Astrocyte (in vitro differentiated cells and primary cell): ENCODE measurements at regions not wholly inside any gene's neighbourhood (a gene's known extent, or its start where the extent isn't known, plus 50 kb on each side); places are given as distances from the start of the nearest gene placed in this dataset.

Experiments used
- DNase-seq: peaks from one replicate; pipeline ENCODE4 v3.0.0-alpha.2; 2010; ENCODE audit warnings: low read depth
- FAIRE-seq: peaks from 2 replicates; lab custom pipeline; 2011; peaks lifted over from hg19 to GRCh38; lab: Jason Lieb, UNC
- H2AFZ ChIP-seq: 2 replicates; pipeline ENCODE4 v1.6.0; 2012; ENCODE audit warnings: low read depth, low read length, inconsistent platforms
- H3K27ac ChIP-seq: 2 replicates; pipeline ENCODE4 v1.5.1; 2011; ENCODE audit warnings: low read depth, low read length, inconsistent platforms
- H3K27me3 ChIP-seq: 2 replicates; pipeline ENCODE4 v1.6.0; 2011; ENCODE audit warnings: low read length, inconsistent platforms; ENCODE audit not compliant: insufficient read depth
- H3K36me3 ChIP-seq: 2 replicates; pipeline ENCODE4 v1.5.1; 2011; ENCODE audit warnings: low read length, inconsistent platforms; ENCODE audit not compliant: insufficient read depth
- H3K4me1 ChIP-seq: 2 replicates; pipeline ENCODE4 v1.5.1; 2011; ENCODE audit warnings: low read length, inconsistent platforms; ENCODE audit not compliant: insufficient read depth
- H3K4me2 ChIP-seq: 2 replicates; pipeline ENCODE4 v1.6.0; 2012; ENCODE audit warnings: low read length, inconsistent platforms
- H3K4me3 ChIP-seq: 2 replicates; pipeline ENCODE4 v1.5.1; 2011; ENCODE audit warnings: low read depth, mild to moderate bottlenecking, low read length, inconsistent platforms; ENCODE audit not compliant: insufficient read depth
- H3K79me2 ChIP-seq: 2 replicates; pipeline ENCODE4 v1.6.0; 2012; ENCODE audit warnings: mild to moderate bottlenecking, low read length, inconsistent platforms; ENCODE audit not compliant: insufficient read depth
- H3K9ac ChIP-seq: 2 replicates; pipeline ENCODE4 v1.6.0; 2012; ENCODE audit warnings: mild to moderate bottlenecking, low read length, inconsistent platforms
- H3K9me3 ChIP-seq: 2 replicates; pipeline ENCODE4 v1.5.1; 2012; ENCODE audit warnings: low read depth, mild to moderate bottlenecking, low read length, inconsistent platforms; ENCODE audit not compliant: insufficient read depth
- H4K20me1 ChIP-seq: 2 replicates; pipeline ENCODE4 v1.6.0; 2012; ENCODE audit warnings: low read length, inconsistent platforms; ENCODE audit not compliant: insufficient read depth
- H3K27ac Mint-ChIP-seq: one replicate; pipeline ENCODE4 v1.8.0; 2021; ENCODE audit warnings: mild to moderate bottlenecking, mixed read lengths; ENCODE audit not compliant: unreplicated experiment
- H3K27me3 Mint-ChIP-seq: one replicate; pipeline ENCODE4 v1.8.0; 2021; ENCODE audit warnings: low read depth, mixed read lengths; ENCODE audit not compliant: unreplicated experiment
- H3K36me3 Mint-ChIP-seq: one replicate; pipeline ENCODE4 v1.8.0; 2021; ENCODE audit warnings: low read depth, mixed read lengths; ENCODE audit not compliant: unreplicated experiment
- H3K4me1 Mint-ChIP-seq: one replicate; pipeline ENCODE4 v1.8.0; 2021; ENCODE audit warnings: low read depth, mixed read lengths; ENCODE audit not compliant: unreplicated experiment
- H3K4me3 Mint-ChIP-seq: one replicate; pipeline ENCODE4 v1.8.0; 2021; ENCODE audit warnings: mild to moderate bottlenecking, moderate library complexity, mixed read lengths; ENCODE audit not compliant: unreplicated experiment
- H3K9me3 Mint-ChIP-seq: one replicate; pipeline ENCODE4 v1.8.0; 2021; ENCODE audit warnings: mild to moderate bottlenecking, mixed read lengths; ENCODE audit not compliant: unreplicated experiment
- CTCF ChIP-seq: IDR thresholded peaks from 2 replicates; pipeline ENCODE4 v1.5.1; 2011; ENCODE audit warnings: low read depth, mild to moderate bottlenecking, inconsistent platforms, low read length, moderate library complexity; ENCODE audit not compliant: insufficient read depth
- EZH2 ChIP-seq: IDR thresholded peaks from 2 replicates; pipeline ENCODE4 v1.6.1; 2012; ENCODE audit warnings: mild to moderate bottlenecking, low read length, inconsistent platforms; ENCODE audit not compliant: insufficient read depth

GRCh38 chr7:63931057-63931600 lies 67.5 kb upstream of the ZNF722 start:
- Mint-ChIP-seq H3K36me3 (no peaks in the 10 kb centered on the region), H3K27ac (no peak overlapping the region), H3K4me1 (no peaks in the 10 kb centered on the region), H3K4me3 (no peak overlapping the region), H3K9me3 (peaks cover 8% of the 10 kb centered on the region), H3K27me3 (no peaks in the 10 kb centered on the region)
- H3K9ac ChIP-seq: no peak overlapping the region
- no peaks in the 10 kb centered on the region for H3K79me2 ChIP-seq
- H3K36me3 ChIP-seq: no peaks in the 10 kb centered on the region
- H4K20me1 ChIP-seq: no peaks in the 10 kb centered on the region
- H3K27ac ChIP-seq: no peak overlapping the region
- peaks cover 31% of the 10 kb centered on the region for H3K9me3 ChIP-seq
- no peak for TF ChIP-seq EZH2
- no peak for TF ChIP-seq CTCF
- no peak overlapping the region for H2AFZ ChIP-seq
- H3K4me2 ChIP-seq: no peak overlapping the region
- no peak overlapping the region for H3K4me3 ChIP-seq
- FAIRE-seq (no peak), DNase-seq (no peak)
- H3K4me1 ChIP-seq: no peaks in the 10 kb centered on the region
- H3K27me3 ChIP-seq: no peaks in the 10 kb centered on the region

- Mint-ChIP-seq H3K4me3 (no peak overlapping the region), H3K4me1 (no peaks in the 10 kb centered on the region), H3K36me3 (no peaks in the 10 kb centered on the region), H3K27me3 (no peaks in the 10 kb centered on the region), H3K9me3 (peaks cover 8% of the 10 kb centered on the region), H3K27ac (no peak overlapping the region)
- peaks cover 26% of the 10 kb centered on the region for H3K9me3 ChIP-seq
- no peak overlapping the region for H3K27ac ChIP-seq
- no peak overlapping the region for H3K9ac ChIP-seq
- no peak for FAIRE-seq
- no peak overlapping the region for H3K4me2 ChIP-seq
- H2AFZ ChIP-seq: no peak overlapping the region
- DNase-seq: no peak
- H3K79me2 ChIP-seq: no peaks in the 10 kb centered on the region
- H4K20me1 ChIP-seq: no peaks in the 10 kb centered on the region
- no peaks in the 10 kb centered on the region for H3K36me3 ChIP-seq
- no peaks in the 10 kb centered on the region for H3K27me3 ChIP-seq
- no peaks in the 10 kb centered on the region for H3K4me1 ChIP-seq
- H3K4me3 ChIP-seq: no peak overlapping the region
- no peak for TF ChIP-seq EZH2
- TF ChIP-seq CTCF: no peak
These were observed 66.6 kb upstream of the ZNF722 start for GRCh38 chr7:63931985-63932577.
